AG04449 (cell line): ENCODE measurements at regions not wholly inside any gene's neighbourhood (a gene's known extent, or its start where the extent isn't known, plus 50 kb on each side); places are given as distances from the start of the nearest gene placed in this dataset.
A peak's percentile ranks its signal among the peaks of the same experiment; 100 is the strongest.

Experiments used
- CTCF ChIA-PET: fragments of 350-600 bp; formaldehyde crosslinking; extraction: SDS; loops from one replicate; lab custom pipeline; 2021; ENCODE audit warnings: antibody characterized with exemption; lab: Yijun Ruan, JAX
- POLR2A ChIA-PET: fragments of 400-600, 350-600 bp; formaldehyde crosslinking; extraction: SDS; loops from one replicate; lab custom pipeline; 2020; ENCODE audit warnings: antibody characterized with exemption, inconsistent platforms; lab: Yijun Ruan, JAX
- DNase-seq: peaks from one replicate; pipeline ENCODE4 v3.0.0-alpha.2; 2010; ENCODE audit warnings: low read depth, low spot score
- H3K4me3 ChIP-seq: 2 replicates; pipeline ENCODE4 v1.5.1; 2011; ENCODE audit warnings: low read depth, mild to moderate bottlenecking, control low read depth, low read length
- TF ChIP-seq, protein P1 (sequence below): IDR thresholded peaks from one replicate; pipeline ENCODE4 v1.5.1; 2011; ENCODE audit warnings: mild to moderate bottlenecking, moderate library complexity, low read length, control low read depth, inconsistent platforms; ENCODE audit not compliant: insufficient read depth; ENCODE audit errors: missing control alignments

DNA sequence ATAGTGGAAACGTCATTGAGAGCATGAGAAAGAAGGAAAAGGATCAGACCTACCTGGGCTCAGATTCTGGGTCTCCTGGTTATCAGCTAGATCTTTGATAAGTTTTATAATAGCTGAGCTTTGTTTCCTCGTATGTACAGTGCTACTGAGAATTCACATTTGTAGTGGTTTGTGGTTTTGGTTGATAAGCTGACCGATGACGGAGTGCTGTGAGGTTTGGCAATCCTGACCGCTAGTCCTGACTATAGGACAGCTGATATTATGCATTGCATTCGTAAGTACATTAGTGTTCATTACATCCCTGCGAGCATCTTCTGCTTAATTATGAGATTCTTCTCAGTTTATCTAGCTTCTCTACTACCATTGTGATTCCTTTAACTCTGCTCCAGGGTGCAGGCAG, 190.7 kb upstream of the SLC27A6 start:
- TF ChIP-seq, protein P1, sequence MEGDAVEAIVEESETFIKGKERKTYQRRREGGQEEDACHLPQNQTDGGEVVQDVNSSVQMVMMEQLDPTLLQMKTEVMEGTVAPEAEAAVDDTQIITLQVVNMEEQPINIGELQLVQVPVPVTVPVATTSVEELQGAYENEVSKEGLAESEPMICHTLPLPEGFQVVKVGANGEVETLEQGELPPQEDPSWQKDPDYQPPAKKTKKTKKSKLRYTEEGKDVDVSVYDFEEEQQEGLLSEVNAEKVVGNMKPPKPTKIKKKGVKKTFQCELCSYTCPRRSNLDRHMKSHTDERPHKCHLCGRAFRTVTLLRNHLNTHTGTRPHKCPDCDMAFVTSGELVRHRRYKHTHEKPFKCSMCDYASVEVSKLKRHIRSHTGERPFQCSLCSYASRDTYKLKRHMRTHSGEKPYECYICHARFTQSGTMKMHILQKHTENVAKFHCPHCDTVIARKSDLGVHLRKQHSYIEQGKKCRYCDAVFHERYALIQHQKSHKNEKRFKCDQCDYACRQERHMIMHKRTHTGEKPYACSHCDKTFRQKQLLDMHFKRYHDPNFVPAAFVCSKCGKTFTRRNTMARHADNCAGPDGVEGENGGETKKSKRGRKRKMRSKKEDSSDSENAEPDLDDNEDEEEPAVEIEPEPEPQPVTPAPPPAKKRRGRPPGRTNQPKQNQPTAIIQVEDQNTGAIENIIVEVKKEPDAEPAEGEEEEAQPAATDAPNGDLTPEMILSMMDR, result no peak
- POLR2A ChIA-PET, result no interaction called here
- no peak for DNase-seq
- CTCF ChIA-PET, result interaction anchor here (1.0 to 1.1 kb wide), 2 partner anchors 11 to 99 kb away, joined by 3 to 4 read pairs; no protein-coding TSS in a partner anchor
- no peak overlapping the region for H3K4me3 ChIP-seq

DNA sequence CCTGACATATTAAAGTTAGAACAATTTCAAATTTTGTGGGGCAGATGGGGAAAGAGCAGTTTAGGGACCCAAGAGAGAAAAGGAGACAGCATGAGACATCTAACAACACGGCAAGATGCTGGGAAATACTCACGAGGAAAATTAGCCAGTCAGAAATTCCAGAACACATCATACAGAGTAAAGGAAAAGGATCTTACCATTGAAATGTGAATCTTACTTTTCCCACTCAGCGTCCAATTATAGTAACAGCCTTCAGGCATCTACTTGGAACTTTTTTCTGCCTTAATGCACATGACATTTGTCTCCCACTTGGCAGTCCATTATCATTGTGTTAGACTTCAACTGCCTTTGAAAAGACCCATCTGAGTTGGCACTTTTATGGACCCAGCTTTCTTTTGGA, 189.7 kb upstream of the SLC27A6 start:
- CTCF ChIA-PET, result interaction anchor here (0.8 to 1.1 kb wide), 2 partner anchors 10 to 11 kb away, joined by 3 read pairs; no protein-coding TSS in a partner anchor
- POLR2A ChIA-PET, result no interaction called here
- no peak for DNase-seq
- TF ChIP-seq, protein P1, result no peak
- no peak overlapping the region for H3K4me3 ChIP-seq

DNA sequence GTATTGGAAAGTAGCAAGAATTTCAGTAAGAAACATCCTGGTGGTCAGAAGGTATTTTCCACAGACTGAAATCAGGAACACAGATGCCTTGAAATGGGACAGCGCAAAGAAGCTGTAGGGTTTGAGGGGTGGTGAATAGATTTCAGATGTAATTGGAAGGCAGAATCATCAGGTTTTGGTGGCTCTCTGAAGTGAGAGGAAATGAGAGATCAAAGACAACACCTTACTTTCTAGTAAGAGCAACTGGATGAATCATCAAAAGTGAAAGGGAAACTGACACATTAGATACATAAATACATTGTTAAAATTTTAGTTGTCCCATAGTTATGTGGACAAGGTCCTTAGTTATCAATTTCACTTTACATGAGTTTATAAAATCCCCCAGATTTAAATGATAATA, 188.2 kb upstream of the SLC27A6 start:
- POLR2A ChIA-PET, result no interaction called here

DNA sequence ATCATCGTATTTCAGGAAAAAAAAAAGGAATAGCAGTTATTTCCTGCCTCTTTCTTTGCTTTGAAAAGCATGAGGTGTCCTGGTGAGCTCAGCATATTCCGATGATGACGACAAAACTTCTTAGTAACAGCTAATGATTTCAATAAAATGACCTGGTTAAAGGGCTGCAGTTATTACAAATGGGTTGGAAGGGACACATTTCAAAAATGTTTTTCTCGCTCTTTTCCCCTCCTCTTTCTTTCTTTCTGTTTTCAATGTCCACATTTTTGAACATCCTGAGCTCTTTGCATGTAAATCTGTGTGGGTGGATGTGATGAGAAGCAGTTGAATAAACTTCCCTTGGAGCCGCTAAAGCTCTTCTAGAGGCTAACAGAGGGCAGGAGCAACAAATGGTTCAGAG, 186.8 kb upstream of the SLC27A6 start:
- DNase-seq, result no peak
- POLR2A ChIA-PET, result no interaction called here
- TF ChIP-seq, protein P1, result no peak
- no peak overlapping the region for H3K4me3 ChIP-seq
- CTCF ChIA-PET, result no interaction called here

More for the DNA sequence above, 188.2 kb upstream of the SLC27A6 start:
- DNase-seq, result no peak
- CTCF ChIA-PET, result no interaction called here
- TF ChIP-seq, protein P1, result no peak
- no peak overlapping the region for H3K4me3 ChIP-seq

DNA sequence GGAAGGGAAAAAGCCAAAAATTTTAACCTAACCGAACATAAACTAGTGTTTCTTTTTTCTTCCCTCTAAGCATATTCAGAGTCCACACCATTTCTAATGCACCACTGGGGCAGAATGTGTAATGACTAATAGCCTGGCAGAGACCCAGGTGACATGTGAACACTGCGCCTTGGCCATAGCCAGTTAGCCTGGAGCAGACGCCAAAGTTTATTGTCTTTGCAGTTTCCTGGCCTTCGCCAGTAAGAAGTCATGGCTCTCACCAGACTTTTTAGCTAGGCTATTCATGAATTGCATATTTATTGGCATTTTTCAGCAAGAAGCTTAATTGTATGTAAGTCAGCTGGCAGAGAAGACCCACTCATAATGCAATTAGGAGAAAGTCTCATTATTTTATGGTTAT, 182.8 kb upstream of the SLC27A6 start:
- CTCF ChIA-PET, result no interaction called here
- peak; percentile 38 for DNase-seq
- POLR2A ChIA-PET, result interaction anchor here (0.7 kb wide), 1 partner anchor 52 kb away, joined by 3 read pairs; no protein-coding TSS in a partner anchor
- TF ChIP-seq, protein P1, result no peak
- no peak overlapping the region for H3K4me3 ChIP-seq

DNA sequence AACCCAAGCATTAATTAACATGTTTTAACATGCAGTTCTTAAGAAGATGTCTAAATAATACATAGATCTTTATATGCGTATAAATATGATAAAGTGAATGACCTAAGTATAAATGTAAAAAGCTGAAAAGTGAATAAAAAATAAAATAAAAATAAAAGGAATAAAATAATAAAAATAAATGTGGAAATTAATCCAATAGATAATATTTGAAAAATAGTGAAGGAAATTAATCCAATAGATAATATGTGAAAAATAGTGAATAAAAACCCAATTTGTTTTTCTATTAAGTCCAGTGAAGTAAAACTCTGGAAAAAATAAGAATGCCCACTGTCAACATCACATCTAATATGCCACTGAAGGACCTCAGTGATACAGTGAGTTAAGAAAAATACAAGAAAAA, 180.6 kb upstream of the SLC27A6 start:
- H3K4me3 ChIP-seq, result no peak overlapping the region
- ChIA-PET CTCF (no interaction called here), POLR2A (no interaction called here)
- no peak for DNase-seq
- TF ChIP-seq, protein P1, result no peak
